ENCODE measurements at regions not wholly inside any gene's neighbourhood (a gene's known extent, or its start where the extent isn't known, plus 50 kb on each side); places are given as distances from the start of the nearest gene placed in this dataset.

GRCh38 chr2:52563151-52563550, 1204.5 kb upstream of the CHAC2 start:
- no peaks in the 10 kb centered on the region for H4K20me1 ChIP-seq (ENCODE audit: control insufficient read depth, extremely low read depth, insufficient read depth, low read length)
- H3K4me3 ChIP-seq (ENCODE audit: control insufficient read depth in 2 of 3, extremely low read depth in 1 of 3, insufficient read depth in 2 of 3, low read depth in 1 of 3, low read length in 3 of 3): no peak overlapping the region
- no peak overlapping the region for H2AFZ ChIP-seq (ENCODE audit: control insufficient read depth, low read length)
- TF ChIP-seq, protein P1, sequence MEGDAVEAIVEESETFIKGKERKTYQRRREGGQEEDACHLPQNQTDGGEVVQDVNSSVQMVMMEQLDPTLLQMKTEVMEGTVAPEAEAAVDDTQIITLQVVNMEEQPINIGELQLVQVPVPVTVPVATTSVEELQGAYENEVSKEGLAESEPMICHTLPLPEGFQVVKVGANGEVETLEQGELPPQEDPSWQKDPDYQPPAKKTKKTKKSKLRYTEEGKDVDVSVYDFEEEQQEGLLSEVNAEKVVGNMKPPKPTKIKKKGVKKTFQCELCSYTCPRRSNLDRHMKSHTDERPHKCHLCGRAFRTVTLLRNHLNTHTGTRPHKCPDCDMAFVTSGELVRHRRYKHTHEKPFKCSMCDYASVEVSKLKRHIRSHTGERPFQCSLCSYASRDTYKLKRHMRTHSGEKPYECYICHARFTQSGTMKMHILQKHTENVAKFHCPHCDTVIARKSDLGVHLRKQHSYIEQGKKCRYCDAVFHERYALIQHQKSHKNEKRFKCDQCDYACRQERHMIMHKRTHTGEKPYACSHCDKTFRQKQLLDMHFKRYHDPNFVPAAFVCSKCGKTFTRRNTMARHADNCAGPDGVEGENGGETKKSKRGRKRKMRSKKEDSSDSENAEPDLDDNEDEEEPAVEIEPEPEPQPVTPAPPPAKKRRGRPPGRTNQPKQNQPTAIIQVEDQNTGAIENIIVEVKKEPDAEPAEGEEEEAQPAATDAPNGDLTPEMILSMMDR (optimal IDR thresholded peaks at IDR 0.05 in 1 of 3, IDR thresholded peaks at IDR 0.05 in 1 of 3, conservative IDR thresholded peaks at IDR 0.05 in 1 of 3; ENCODE audit: extremely low read depth in 1 of 3, insufficient read depth in 2 of 3, low read length in 3 of 3): no peak
- no peak for TF ChIP-seq EZH2 (IDR thresholded peaks at IDR 0.05; ENCODE audit: low read length)
- no peak overlapping the region for H3K27ac ChIP-seq (ENCODE audit: control insufficient read depth, insufficient read depth, low read length)
- H3K9me3 ChIP-seq (ENCODE audit: control insufficient read depth, low read depth, low read length): no peaks in the 10 kb centered on the region
- DNase-seq (ENCODE audit: low read depth, low spot score): no peak
- no peaks in the 10 kb centered on the region for H3K79me2 ChIP-seq (ENCODE audit: control insufficient read depth, insufficient read depth, low read length)
- no peak for FAIRE-seq
- H3K9me1 ChIP-seq (ENCODE audit: control insufficient read depth, extremely low read depth, insufficient read depth, low read length): no peaks in the 10 kb centered on the region
- H3K27me3 ChIP-seq (ENCODE audit: control insufficient read depth, extremely low read depth, insufficient read depth, low read length): no peaks in the 10 kb centered on the region
- H3K36me3 ChIP-seq (ENCODE audit: control insufficient read depth in 2 of 2, extremely low read depth in 1 of 2, insufficient read depth in 2 of 2, low read length in 2 of 2): no peaks in the 10 kb centered on the region
- dilution Hi-C loops (cut with MboI; ENCODE audit: extremely low pct_ligation_motif_present, low sequenced_read_pairs): no loop called here
- H3K4me2 ChIP-seq (ENCODE audit: control insufficient read depth, extremely low read depth, insufficient read depth, low read depth, low read length): no peak overlapping the region
- H3K4me1 ChIP-seq (ENCODE audit: control insufficient read depth, extremely low read depth, insufficient read depth, low read length): no peaks in the 10 kb centered on the region
- H3K9ac ChIP-seq (ENCODE audit: control insufficient read depth, extremely low read depth, insufficient read depth, low read length): no peak overlapping the region

- H2AFZ ChIP-seq (ENCODE audit: control insufficient read depth, low read length): no peak overlapping the region
- DNase-seq (ENCODE audit: low read depth, low spot score) (no peak), FAIRE-seq (no peak)
- H4K20me1 ChIP-seq (ENCODE audit: control insufficient read depth, extremely low read depth, insufficient read depth, low read length): no peaks in the 10 kb centered on the region
- H3K4me1 ChIP-seq (ENCODE audit: control insufficient read depth, extremely low read depth, insufficient read depth, low read length): no peaks in the 10 kb centered on the region
- no peak overlapping the region for H3K4me2 ChIP-seq (ENCODE audit: control insufficient read depth, extremely low read depth, insufficient read depth, low read depth, low read length)
- H3K79me2 ChIP-seq (ENCODE audit: control insufficient read depth, insufficient read depth, low read length): no peaks in the 10 kb centered on the region
- no peak overlapping the region for H3K27ac ChIP-seq (ENCODE audit: control insufficient read depth, insufficient read depth, low read length)
- no peak for TF ChIP-seq EZH2 (IDR thresholded peaks at IDR 0.05; ENCODE audit: low read length)
- TF ChIP-seq, protein P1 (optimal IDR thresholded peaks at IDR 0.05 in 1 of 3, IDR thresholded peaks at IDR 0.05 in 1 of 3, conservative IDR thresholded peaks at IDR 0.05 in 1 of 3; ENCODE audit: extremely low read depth in 1 of 3, insufficient read depth in 2 of 3, low read length in 3 of 3): no peak
- no peak overlapping the region for H3K4me3 ChIP-seq (ENCODE audit: control insufficient read depth in 2 of 3, extremely low read depth in 1 of 3, insufficient read depth in 2 of 3, low read depth in 1 of 3, low read length in 3 of 3)
- H3K9me1 ChIP-seq (ENCODE audit: control insufficient read depth, extremely low read depth, insufficient read depth, low read length): no peaks in the 10 kb centered on the region
- no peaks in the 10 kb centered on the region for H3K27me3 ChIP-seq (ENCODE audit: control insufficient read depth, extremely low read depth, insufficient read depth, low read length)
- H3K9me3 ChIP-seq (ENCODE audit: control insufficient read depth, low read depth, low read length): no peaks in the 10 kb centered on the region
- no peaks in the 10 kb centered on the region for H3K36me3 ChIP-seq (ENCODE audit: control insufficient read depth in 2 of 2, extremely low read depth in 1 of 2, insufficient read depth in 2 of 2, low read length in 2 of 2)
- H3K9ac ChIP-seq (ENCODE audit: control insufficient read depth, extremely low read depth, insufficient read depth, low read length): no peak overlapping the region
- dilution Hi-C loops (cut with MboI; ENCODE audit: extremely low pct_ligation_motif_present, low sequenced_read_pairs): no loop called here
Observed at GRCh38 chr2:52558265-52558664, 1209.3 kb upstream of the CHAC2 start.
